OCI-LY3 (cell line): ENCODE measurements at regions not wholly inside any gene's neighbourhood (a gene's known extent, or its start where the extent isn't known, plus 50 kb on each side); places are given as distances from the start of the nearest gene placed in this dataset.

Experiments
- H2AFZ ChIP-seq: fragments of 200-600, 300-600 bp; shearing (Covaris generic); 2 replicates; pipeline ENCODE4 v1.6.0; 2014; ENCODE audit warnings: antibody characterized with exemption, low read depth, low read length
- H3K27ac ChIP-seq: fragments of 200-600, 300-600 bp; sonication (generic); 2 replicates; pipeline ENCODE4 v1.5.1; 2014; ENCODE audit warnings: mild to moderate bottlenecking, low read length, moderate library complexity, mixed read lengths
- H3K27me3 ChIP-seq: fragments of 200-600, 300-600 bp; sonication (generic); 2 replicates; pipeline ENCODE4 v1.6.1; 2014; ENCODE audit warnings: low read depth, low read length, mixed read lengths
- H3K36me3 ChIP-seq: fragments of 200-600, 300-600 bp; sonication (generic); replicated peaks from 2 replicates; pipeline ENCODE3; 2014; ENCODE audit warnings: low read depth, low read length, mixed read lengths
- H3K4me1 ChIP-seq: fragments of 300-600, 200-600 bp; sonication (generic); 2 replicates; pipeline ENCODE4 v1.6.1; 2014; ENCODE audit warnings: low read length, mixed read lengths
- H3K4me2 ChIP-seq: fragments of 200-600, 300-600 bp; sonication (generic); 2 replicates; pipeline ENCODE4 v1.6.1; 2014; ENCODE audit warnings: low read length, mixed read lengths
- H3K4me3 ChIP-seq: fragments of 300-600, 200-600 bp; sonication (generic); 2 replicates; pipeline ENCODE4 v1.5.1; 2014; ENCODE audit warnings: antibody characterized with exemption, mild to moderate bottlenecking, low read length, moderate library complexity
- H3K79me2 ChIP-seq: fragments of 300-600, 200-600 bp; shearing (Covaris generic); 2 replicates; pipeline ENCODE4 v1.6.1; 2014; ENCODE audit warnings: mild to moderate bottlenecking, low read length, mixed read lengths
- H3K9ac ChIP-seq: fragments of 300-600, 200-600 bp; shearing (Covaris generic); 2 replicates; pipeline ENCODE4 v1.6.0; 2014; ENCODE audit warnings: mild to moderate bottlenecking, low read length, moderate library complexity
- H3K9me3 ChIP-seq: fragments of 200-600, 300-600 bp; shearing (Covaris generic); 2 replicates; pipeline ENCODE4 v1.6.1; 2014; ENCODE audit warnings: low read length, mixed read lengths; ENCODE audit not compliant: insufficient read depth
- H4K20me1 ChIP-seq: fragments of 200-600, 300-600 bp; sonication (generic); 2 replicates; pipeline ENCODE4 v1.6.1; 2016; ENCODE audit warnings: low read length, mixed read lengths; ENCODE audit not compliant: insufficient read depth
- CTCF ChIP-seq: fragments of 200-600, 300-600 bp; sonication (generic); IDR thresholded peaks from 2 replicates; pipeline ENCODE4 v1.5.1; 2014; ENCODE audit warnings: antibody characterized with exemption, low read length, low read depth
- EZH2phosphoT487 ChIP-seq: fragments of 200-600 bp; shearing (Covaris generic); IDR thresholded peaks from 2 replicates; pipeline ENCODE4 v1.6.1; 2018; ENCODE audit warnings: antibody characterized with exemption, mixed run types, low read depth

- Histone ChIP-seq H3K27ac (no peak overlapping the region), H4K20me1 (no peaks in the 10 kb centered on the region), H3K4me2 (no peak overlapping the region), H3K27me3 (no peaks in the 10 kb centered on the region), H3K9ac (no peak overlapping the region), H3K36me3 (no peaks in the 10 kb centered on the region), H3K4me1 (no peaks in the 10 kb centered on the region), H2AFZ (no peak overlapping the region), H3K79me2 (no peaks in the 10 kb centered on the region), H3K4me3 (no peak overlapping the region), H3K9me3 (no peaks in the 10 kb centered on the region)
- TF ChIP-seq CTCF = no peak
- no peak for TF ChIP-seq EZH2phosphoT487
Measured at GRCh38 chr4:171538601-171539100, 274.6 kb upstream of the GALNTL6 start.

- no peak overlapping the region for H3K9ac ChIP-seq
- no peaks in the 10 kb centered on the region for H3K27me3 ChIP-seq
- H4K20me1 ChIP-seq = no peaks in the 10 kb centered on the region
- no peaks in the 10 kb centered on the region for H3K79me2 ChIP-seq
- TF ChIP-seq CTCF (no peak), EZH2phosphoT487 (no peak)
- H3K4me2 ChIP-seq = no peak overlapping the region
- H3K27ac ChIP-seq = no peak overlapping the region
- no peak overlapping the region for H2AFZ ChIP-seq
- no peaks in the 10 kb centered on the region for H3K4me1 ChIP-seq
- no peaks in the 10 kb centered on the region for H3K36me3 ChIP-seq
- no peak overlapping the region for H3K4me3 ChIP-seq
- no peaks in the 10 kb centered on the region for H3K9me3 ChIP-seq
Measured at GRCh38 chr4:171534391-171534790, 278.8 kb upstream of the GALNTL6 start.

- Histone ChIP-seq H3K4me1 (no peaks in the 10 kb centered on the region), H2AFZ (no peak overlapping the region), H3K9ac (no peak overlapping the region), H3K27ac (no peak overlapping the region), H3K79me2 (no peaks in the 10 kb centered on the region), H3K27me3 (no peaks in the 10 kb centered on the region), H3K4me2 (no peak overlapping the region), H4K20me1 (no peaks in the 10 kb centered on the region), H3K4me3 (no peak overlapping the region), H3K36me3 (no peaks in the 10 kb centered on the region), H3K9me3 (no peaks in the 10 kb centered on the region)
- TF ChIP-seq CTCF = no peak
- TF ChIP-seq EZH2phosphoT487 = no peak
Measured at GRCh38 chr4:171532968-171533367, 280.2 kb upstream of the GALNTL6 start.

GRCh38 chr4:171524903-171525302 is 288.3 kb upstream of the GALNTL6 start:
- no peak for TF ChIP-seq CTCF
- no peak for TF ChIP-seq EZH2phosphoT487
- Histone ChIP-seq H3K27me3 (no peaks in the 10 kb centered on the region), H3K4me2 (no peak overlapping the region), H3K4me3 (no peak overlapping the region), H2AFZ (no peak overlapping the region), H3K36me3 (no peaks in the 10 kb centered on the region), H3K4me1 (no peaks in the 10 kb centered on the region), H3K79me2 (no peaks in the 10 kb centered on the region), H3K9me3 (no peaks in the 10 kb centered on the region), H3K9ac (no peak overlapping the region), H3K27ac (no peak overlapping the region), H4K20me1 (no peaks in the 10 kb centered on the region)
